ENCODE measurements at regions not wholly inside any gene's neighbourhood (a gene's known extent, or its start where the extent isn't known, plus 50 kb on each side); places are given as distances from the start of the nearest gene placed in this dataset.
"Not testable (repeated sequence)": the region's sequence is repeated elsewhere in the genome, so short reads cannot be mapped to it uniquely, and the experiment has no call there.

DNA sequence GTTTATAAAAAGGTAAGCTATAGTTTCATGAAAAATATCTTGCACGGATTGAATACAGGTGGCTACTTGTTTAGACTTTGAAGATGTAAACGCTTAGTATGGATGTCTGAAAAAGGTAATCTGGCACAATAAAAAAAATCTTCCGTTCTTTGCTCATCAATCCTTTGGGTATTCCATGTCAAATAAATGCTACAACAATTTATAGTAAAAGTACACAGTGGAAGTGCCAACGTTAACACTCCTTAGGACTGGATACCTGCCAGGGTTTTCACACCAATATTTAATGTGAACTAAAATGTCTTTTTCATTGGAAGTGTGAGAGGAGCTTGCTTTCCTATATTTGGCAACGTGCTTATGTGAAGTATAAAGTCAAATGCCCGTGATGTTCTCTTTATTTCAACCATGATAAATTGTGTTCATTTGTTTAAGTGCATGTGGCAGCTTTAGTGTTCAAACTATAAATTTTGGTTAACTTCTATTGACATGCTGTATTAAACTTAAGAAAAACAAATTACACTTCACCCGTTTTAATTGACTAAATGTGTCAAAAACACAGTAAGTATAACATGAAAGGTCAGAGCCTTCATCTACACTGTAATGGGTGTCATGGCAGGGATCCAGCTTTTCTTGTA, 121.7 kb upstream of the HAND2 start:
- Histone ChIP-seq H3K36me3 (ENCODE audit: control insufficient read depth, insufficient read depth, low read length) (no peaks in the 10 kb centered on the region), H3K27me3 (ENCODE audit: control insufficient read depth, insufficient read depth, low read length) (no peaks in the 10 kb centered on the region), H3K4me3 (ENCODE audit: low read depth, low read length) (no peak overlapping the region)
- no peak for TF ChIP-seq CTCF (IDR thresholded peaks at IDR 0.05; ENCODE audit: insufficient read depth, low read length, poor library complexity, severe bottlenecking)
- no peak for DNase-seq (ENCODE audit: low read depth)

- TF ChIP-seq CTCF (IDR thresholded peaks at IDR 0.05; ENCODE audit: insufficient read depth, low read length, poor library complexity, severe bottlenecking): no peak
- H3K4me3 ChIP-seq (ENCODE audit: low read depth, low read length): no peak overlapping the region
- no peak for DNase-seq (ENCODE audit: low read depth)
- no peaks in the 10 kb centered on the region for H3K36me3 ChIP-seq (ENCODE audit: control insufficient read depth, insufficient read depth, low read length)
- no peaks in the 10 kb centered on the region for H3K27me3 ChIP-seq (ENCODE audit: control insufficient read depth, insufficient read depth, low read length)
Observed at GRCh38 chr4:173647902-173648301, 117.9 kb upstream of the HAND2 start.

DNA sequence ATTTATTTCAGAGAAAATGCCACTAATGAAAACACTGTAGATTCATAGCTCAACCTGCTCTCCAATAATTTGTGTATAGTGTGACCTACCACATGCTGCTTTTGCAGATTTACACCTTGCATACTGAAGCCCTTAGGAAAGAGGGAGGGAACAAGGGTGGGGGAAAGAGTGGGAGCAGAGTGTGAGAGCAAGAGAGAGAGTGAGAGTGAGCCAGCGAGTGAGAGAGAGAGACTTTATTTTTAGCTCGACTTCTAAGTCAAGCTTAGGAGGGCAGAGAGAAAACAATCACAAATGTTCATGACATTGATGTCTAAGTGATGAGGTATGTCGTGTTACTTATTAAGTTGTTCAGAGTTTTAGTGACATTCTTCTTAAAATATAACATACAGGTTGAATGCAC, 112.5 kb upstream of the HAND2 start:
- DNase-seq (ENCODE audit: low read depth): no peak
- no peak for TF ChIP-seq CTCF (IDR thresholded peaks at IDR 0.05; ENCODE audit: insufficient read depth, low read length, poor library complexity, severe bottlenecking)
- H3K27me3 ChIP-seq (ENCODE audit: control insufficient read depth, insufficient read depth, low read length): no peaks in the 10 kb centered on the region
- H3K36me3 ChIP-seq (ENCODE audit: control insufficient read depth, insufficient read depth, low read length): no peaks in the 10 kb centered on the region
- no peak overlapping the region for H3K4me3 ChIP-seq (ENCODE audit: low read depth, low read length)

DNA sequence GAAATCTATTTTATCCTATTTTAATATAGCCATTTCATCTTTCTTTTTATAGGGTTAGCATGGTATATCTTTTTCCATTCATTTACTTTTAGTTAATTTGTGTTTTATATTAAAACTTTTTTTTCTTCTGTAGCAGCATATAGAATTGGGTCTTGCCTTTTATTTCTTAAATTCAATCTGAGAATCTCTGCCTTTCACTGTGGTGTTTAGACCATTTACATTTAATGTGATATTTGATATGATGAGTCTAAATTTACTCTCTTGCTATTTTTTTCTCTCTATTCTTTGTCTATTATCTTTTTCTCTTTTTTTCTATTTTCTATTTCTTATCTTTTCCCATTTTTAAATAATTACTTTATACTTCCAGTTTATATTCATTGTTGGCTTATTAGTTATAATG, 105.4 kb upstream of the HAND2 start:
- H3K27me3 ChIP-seq (ENCODE audit: control insufficient read depth, insufficient read depth, low read length): no peaks in the 10 kb centered on the region
- TF ChIP-seq CTCF (IDR thresholded peaks at IDR 0.05; ENCODE audit: insufficient read depth, low read length, poor library complexity, severe bottlenecking): no peak
- no peak for DNase-seq (ENCODE audit: low read depth)
- H3K36me3 ChIP-seq (ENCODE audit: control insufficient read depth, insufficient read depth, low read length): no peaks in the 10 kb centered on the region
- no peak overlapping the region for H3K4me3 ChIP-seq (ENCODE audit: low read depth, low read length)

DNA sequence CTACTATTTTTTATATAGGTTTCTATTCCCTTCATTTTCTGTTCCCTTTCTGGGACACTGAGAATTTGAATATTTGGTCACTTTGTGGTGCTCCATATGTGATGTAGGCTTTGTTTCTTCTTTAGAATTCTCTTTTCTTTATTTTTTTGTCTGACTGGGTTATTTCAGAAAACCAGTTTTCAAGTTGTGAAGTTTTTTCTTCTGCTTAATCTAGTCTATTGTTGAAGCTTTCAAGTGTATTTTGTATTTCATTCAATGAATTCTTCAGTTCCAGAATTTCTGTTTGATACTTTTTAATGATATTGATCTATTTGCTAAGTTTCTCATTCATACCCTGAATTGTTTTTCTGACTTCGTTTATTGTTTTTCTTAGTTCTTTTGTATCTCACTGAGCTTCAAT, 96.2 kb upstream of the HAND2 start:
- no peak overlapping the region for H3K4me3 ChIP-seq (ENCODE audit: low read depth, low read length)
- TF ChIP-seq CTCF (IDR thresholded peaks at IDR 0.05; ENCODE audit: insufficient read depth, low read length, poor library complexity, severe bottlenecking): no peak
- H3K27me3 ChIP-seq (ENCODE audit: control insufficient read depth, insufficient read depth, low read length): no peaks in the 10 kb centered on the region
- no peaks in the 10 kb centered on the region for H3K36me3 ChIP-seq (ENCODE audit: control insufficient read depth, insufficient read depth, low read length)
- DNase-seq (ENCODE audit: low read depth): no peak

DNA sequence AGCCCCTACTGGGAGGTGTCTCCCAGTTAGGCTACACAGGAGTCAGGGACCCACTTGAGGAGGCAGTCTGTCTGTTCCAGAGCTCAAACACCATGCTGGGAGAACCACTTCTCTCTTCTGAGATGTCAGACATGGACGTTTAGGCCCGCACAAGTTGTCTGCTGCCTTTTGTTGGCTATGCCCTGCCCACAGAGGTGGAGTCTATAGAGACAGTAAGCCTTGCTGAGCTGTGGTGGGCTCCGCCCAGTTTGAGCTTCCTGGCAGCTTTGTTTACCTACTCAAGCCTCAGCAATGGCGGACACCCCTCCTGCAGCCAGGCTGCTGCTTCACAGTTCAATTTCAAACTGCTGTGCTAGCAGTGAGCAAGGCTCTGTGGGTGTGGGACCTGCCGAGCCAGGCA, 88.6 kb upstream of the HAND2 start:
- not testable (repeated sequence) for H3K27me3 ChIP-seq (ENCODE audit: control insufficient read depth, insufficient read depth, low read length); H3K4me3 ChIP-seq (ENCODE audit: low read depth, low read length); H3K36me3 ChIP-seq (ENCODE audit: control insufficient read depth, insufficient read depth, low read length); DNase-seq (ENCODE audit: low read depth)
